ENCODE measurements at regions not wholly inside any gene's neighbourhood (a gene's known extent, or its start where the extent isn't known, plus 50 kb on each side); places are given as distances from the start of the nearest gene placed in this dataset.

- intact Hi-C loops (cut with DNase I): no loop called here
- peak in 4 of 42 donors; percentile 5 to 32 (median 16) for DNase-seq
These were observed 67.5 kb downstream of the MYEOV start for GRCh38 chr11:69361466-69361865.

GRCh38 chr11:69362315-69362714 is 68.4 kb downstream of the MYEOV start:
- intact Hi-C loops (cut with DNase I): no loop called here
- peak in 3 of 42 donors; percentile 1 to 3 (median 2) for DNase-seq

GRCh38 chr11:69364921-69365320 is 71.0 kb downstream of the MYEOV start:
- DNase-seq: no peak
- intact Hi-C loops (cut with DNase I): no loop called here

GRCh38 chr11:69365558-69365957 is 71.6 kb downstream of the MYEOV start:
- intact Hi-C loops (cut with DNase I): no loop called here
- peak in 2 of 42 donors; percentile 3 to 7 for DNase-seq

- DNase-seq: peak in 3 of 42 donors; percentile 6 to 17 (median 12)
- intact Hi-C loops (cut with DNase I): no loop called here
These were observed 72.6 kb downstream of the MYEOV start for GRCh38 chr11:69366591-69366990.

GRCh38 chr11:69367211-69367964 is 73.4 kb downstream of the MYEOV start:
- intact Hi-C loops (cut with DNase I): no loop called here
- peak in 3 of 42 donors; percentile 6 to 33 (median 14) for DNase-seq

- DNase-seq: peak in 3 of 42 donors; percentile 1 to 27 (median 2)
- intact Hi-C loops (cut with DNase I): no loop called here
These were observed 74.3 kb downstream of the MYEOV start for GRCh38 chr11:69368119-69368880.

GRCh38 chr11:69369210-69369825 is 75.4 kb downstream of the MYEOV start:
- peak in 3 of 42 donors; percentile 0 to 34 (median 1) for DNase-seq
- intact Hi-C loops (cut with DNase I): no loop called here

GRCh38 chr11:69369945-69370344 is 76.0 kb downstream of the MYEOV start:
- DNase-seq: peak in 2 of 42 donors; percentile 8 to 18
- intact Hi-C loops (cut with DNase I): no loop called here

GRCh38 chr11:69370984-69371709 is 77.2 kb downstream of the MYEOV start:
- peak in 6 of 42 donors; percentile 0 to 34 (median 16) for DNase-seq
- intact Hi-C loops (cut with DNase I): no loop called here

GRCh38 chr11:69371731-69372588 is 78.0 kb downstream of the MYEOV start:
- peak in 9 of 42 donors; percentile 1 to 36 (median 5) for DNase-seq
- intact Hi-C loops (cut with DNase I): no loop called here

GRCh38 chr11:69372589-69373250 is 78.8 kb downstream of the MYEOV start:
- intact Hi-C loops (cut with DNase I): no loop called here
- peak in 9 of 42 donors; percentile 1 to 21 (median 4) for DNase-seq

- intact Hi-C loops (cut with DNase I): no loop called here
- peak in 4 of 42 donors; percentile 1 to 9 (median 3) for DNase-seq
These were observed 79.3 kb downstream of the MYEOV start for GRCh38 chr11:69373251-69373635.

- DNase-seq: peak in 12 of 42 donors; percentile 2 to 37 (median 13)
- intact Hi-C loops (cut with DNase I): no loop called here
These were observed 80.4 kb downstream of the MYEOV start for GRCh38 chr11:69374110-69374945.

- intact Hi-C loops (cut with DNase I): no loop called here
These were observed 81.0 kb downstream of the MYEOV start for GRCh38 chr11:69374946-69375310.

GRCh38 chr11:69375316-69376154 is 81.6 kb downstream of the MYEOV start:
- DNase-seq: peak in 9 of 42 donors; percentile 2 to 23 (median 9)
- intact Hi-C loops (cut with DNase I): no loop called here

More at GRCh38 chr11:69374946-69375310, 81.0 kb downstream of the MYEOV start:
- peak in 3 of 42 donors; percentile 2 to 6 (median 5) for DNase-seq
